Ovary (tissue), 3 donors: ENCODE measurements at regions not wholly inside any gene's neighbourhood (a gene's known extent, or its start where the extent isn't known, plus 50 kb on each side); places are given as distances from the start of the nearest gene placed in this dataset.

ENCODE experiments used
- EP300 ChIP-seq: sonication (generic); formaldehyde crosslinking; IDR thresholded peaks from one replicate; pipeline ENCODE4 v1.6.1; 2017; ENCODE audit warnings: antibody characterized with exemption
- TF ChIP-seq, protein P1 (sequence below), 3 donors: fragments of 450-650 bp in 2 of 3; fragments of 200-600 bp in 1 of 3; IDR thresholded peaks; one replicate each; pipeline versions ENCODE4 v1.5.1 to v1.8.0; 2016 to 2022; ENCODE audit warnings: antibody characterized with exemption in 3 of 3, mild to moderate bottlenecking in 1 of 3
- donor health status: DM: no; HTN: no; CAD: no.

DNA sequence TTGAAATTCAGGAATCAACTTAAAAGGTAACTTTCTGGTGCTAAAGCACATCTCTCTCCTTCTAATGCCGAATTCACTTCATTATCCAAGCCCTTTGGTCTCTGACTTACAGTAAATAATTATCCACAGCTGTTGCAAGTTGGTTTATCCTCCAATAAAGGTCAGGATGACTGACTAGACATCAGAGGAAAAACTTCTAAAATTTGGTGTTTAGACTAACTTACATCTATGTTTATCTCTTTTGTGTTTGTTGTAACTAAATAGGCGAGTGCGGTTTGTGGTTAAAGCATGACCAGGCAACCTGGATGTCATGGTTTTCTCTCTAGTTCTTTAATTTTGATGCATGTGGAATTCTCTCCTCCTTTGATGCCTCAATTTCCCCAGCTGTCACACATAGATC, 237.4 kb upstream of the LRTM1 start:
- no peak for TF ChIP-seq EP300
- TF ChIP-seq, protein P1, sequence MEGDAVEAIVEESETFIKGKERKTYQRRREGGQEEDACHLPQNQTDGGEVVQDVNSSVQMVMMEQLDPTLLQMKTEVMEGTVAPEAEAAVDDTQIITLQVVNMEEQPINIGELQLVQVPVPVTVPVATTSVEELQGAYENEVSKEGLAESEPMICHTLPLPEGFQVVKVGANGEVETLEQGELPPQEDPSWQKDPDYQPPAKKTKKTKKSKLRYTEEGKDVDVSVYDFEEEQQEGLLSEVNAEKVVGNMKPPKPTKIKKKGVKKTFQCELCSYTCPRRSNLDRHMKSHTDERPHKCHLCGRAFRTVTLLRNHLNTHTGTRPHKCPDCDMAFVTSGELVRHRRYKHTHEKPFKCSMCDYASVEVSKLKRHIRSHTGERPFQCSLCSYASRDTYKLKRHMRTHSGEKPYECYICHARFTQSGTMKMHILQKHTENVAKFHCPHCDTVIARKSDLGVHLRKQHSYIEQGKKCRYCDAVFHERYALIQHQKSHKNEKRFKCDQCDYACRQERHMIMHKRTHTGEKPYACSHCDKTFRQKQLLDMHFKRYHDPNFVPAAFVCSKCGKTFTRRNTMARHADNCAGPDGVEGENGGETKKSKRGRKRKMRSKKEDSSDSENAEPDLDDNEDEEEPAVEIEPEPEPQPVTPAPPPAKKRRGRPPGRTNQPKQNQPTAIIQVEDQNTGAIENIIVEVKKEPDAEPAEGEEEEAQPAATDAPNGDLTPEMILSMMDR (IDR thresholded peaks at IDR 0.05), result no peak
